HG03378 (cell line): ENCODE measurements at regions not wholly inside any gene's neighbourhood (a gene's known extent, or its start where the extent isn't known, plus 50 kb on each side); places are given as distances from the start of the nearest gene placed in this dataset.

Experiments used
- ATAC-seq: cut with Tn5 transposase; IDR thresholded peaks from one replicate; pipeline ENCODE4 v1.9.1; 2021; ENCODE audit warnings: mild to moderate bottlenecking, moderate library complexity; ENCODE audit not compliant: unreplicated experiment

DNA sequence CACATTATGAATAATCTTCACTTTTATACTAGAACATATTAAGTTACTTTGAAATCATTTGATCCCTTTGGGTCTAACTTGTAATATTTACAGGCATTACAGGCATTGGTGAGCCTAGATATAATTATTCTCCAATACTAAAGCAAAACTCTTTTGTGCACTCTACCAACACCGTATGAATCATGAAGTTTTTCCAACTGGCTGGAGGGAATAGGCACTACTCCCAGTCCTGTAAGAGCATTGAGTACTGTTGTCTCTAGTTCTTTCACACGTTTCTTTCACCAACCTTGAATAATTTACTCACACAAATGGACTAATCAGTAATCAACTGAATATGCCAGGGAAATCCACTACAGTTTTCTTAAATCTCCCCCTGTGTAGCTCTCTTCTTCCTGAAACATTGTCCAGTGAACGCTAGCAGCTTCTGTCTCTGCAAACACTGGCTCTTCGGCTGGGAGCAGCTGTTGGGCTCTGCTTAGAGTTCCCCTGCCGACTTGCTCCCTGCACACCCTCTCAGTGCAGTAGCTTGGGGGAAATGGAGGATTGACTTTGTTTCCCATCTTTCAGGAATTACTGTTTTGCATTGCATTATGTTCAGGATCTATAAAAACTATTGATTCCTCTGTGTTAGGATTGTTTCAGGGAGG, 476.7 kb downstream of the RFC3 start:
- ATAC-seq, result no peak

- no peak for ATAC-seq
These were observed 482.6 kb downstream of the RFC3 start for GRCh38 chr13:34300559-34300958.

DNA sequence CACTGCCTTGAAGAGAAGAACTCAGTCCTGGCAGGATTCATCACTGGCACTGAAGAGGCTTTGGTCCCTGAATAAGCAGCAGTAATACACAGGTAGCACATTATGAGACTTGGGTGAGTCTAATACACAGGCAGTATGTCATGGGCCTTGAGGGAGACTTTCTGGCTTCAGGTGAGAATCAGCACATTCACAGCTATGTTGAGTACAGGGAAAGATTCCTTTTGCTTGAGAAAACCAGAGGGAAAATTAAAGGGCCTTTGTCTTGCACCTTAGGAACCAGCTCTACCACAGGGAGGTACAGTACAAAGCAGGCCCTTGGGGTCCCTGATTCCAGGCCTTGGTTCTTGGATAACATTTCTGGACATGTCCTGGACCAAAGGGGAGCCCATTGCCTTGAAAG, 484.6 kb downstream of the RFC3 start:
- no peak for ATAC-seq

GRCh38 chr13:34303346-34303745, 485.4 kb downstream of the RFC3 start:
- no peak for ATAC-seq

DNA sequence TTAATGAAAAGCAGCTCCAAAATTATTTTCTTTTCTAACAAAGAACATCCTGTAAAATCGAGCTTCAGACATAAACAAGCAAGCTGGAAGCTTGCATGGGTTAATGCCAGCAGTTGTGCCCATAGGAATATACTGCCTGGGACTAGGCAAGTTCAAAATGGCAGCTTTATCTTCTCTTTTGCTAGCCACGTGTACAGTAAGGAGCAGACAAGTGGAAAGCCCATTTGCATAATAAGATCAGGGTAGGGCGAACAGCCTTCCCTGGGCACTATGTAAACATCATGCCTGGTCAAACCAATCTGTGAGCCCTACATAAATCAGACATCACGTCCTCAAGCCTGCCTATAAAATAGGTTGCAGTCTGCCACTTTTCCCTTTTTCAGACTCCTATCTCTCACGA, 489.7 kb downstream of the RFC3 start:
- no peak for ATAC-seq

DNA sequence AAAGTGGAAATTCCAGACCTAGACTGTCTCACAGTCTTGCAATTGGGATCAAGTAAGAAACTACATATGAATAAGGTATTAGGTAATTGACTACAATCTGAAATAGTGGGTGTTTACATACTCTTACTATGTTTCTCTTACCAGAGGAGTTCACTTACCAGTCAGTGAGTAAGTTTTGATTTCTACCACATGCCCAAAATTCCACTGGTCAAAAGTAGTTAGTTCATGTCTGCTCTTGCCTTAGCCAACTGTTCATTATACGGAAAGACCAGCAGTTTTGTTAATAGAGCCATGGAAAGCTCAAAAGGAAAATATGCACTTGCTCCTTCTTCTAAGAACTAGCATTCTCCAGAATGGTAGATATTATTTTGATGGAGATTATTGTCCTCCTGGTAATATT, 490.8 kb downstream of the RFC3 start:
- no peak for ATAC-seq

- ATAC-seq, result no peak
These were observed 492.6 kb downstream of the RFC3 start for GRCh38 chr13:34310539-34310938.

DNA sequence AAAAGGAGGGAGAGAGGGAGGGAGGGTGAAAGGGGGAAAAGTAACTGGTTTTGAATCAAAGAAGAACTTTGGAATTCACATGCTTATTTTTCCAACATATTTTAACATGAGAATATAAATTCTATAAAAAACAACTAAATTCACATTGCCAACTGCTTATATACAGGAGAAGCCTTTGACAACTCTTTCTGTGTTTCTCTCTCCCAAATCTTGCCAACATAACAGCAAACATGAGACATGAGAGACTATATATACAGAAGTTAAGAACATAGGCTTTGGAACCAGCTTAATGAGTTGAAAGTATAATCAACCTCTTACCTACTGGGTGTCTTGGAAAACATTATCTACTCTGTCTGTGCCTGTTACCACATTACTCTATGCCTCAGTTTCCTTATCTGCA, 493.3 kb downstream of the RFC3 start:
- no peak for ATAC-seq

DNA sequence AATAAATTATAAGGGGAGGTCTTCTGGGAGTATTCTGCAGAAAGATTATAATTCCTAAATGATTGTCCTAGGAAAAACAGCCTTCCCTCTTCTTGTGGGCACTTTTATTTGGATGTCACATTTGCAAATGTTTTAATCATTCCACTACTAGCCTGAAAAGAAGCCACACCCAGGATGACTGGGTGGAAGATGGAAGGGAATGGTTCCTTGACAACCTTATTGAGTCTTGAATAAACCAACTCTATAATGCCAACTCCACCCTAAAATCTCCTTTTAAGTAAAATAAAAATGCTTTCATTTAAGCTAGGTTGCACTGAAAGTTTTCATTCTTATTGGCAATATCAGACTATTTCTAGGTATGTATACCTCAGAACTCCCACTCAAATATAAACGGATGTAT, 494.6 kb downstream of the RFC3 start:
- ATAC-seq, result no peak

DNA sequence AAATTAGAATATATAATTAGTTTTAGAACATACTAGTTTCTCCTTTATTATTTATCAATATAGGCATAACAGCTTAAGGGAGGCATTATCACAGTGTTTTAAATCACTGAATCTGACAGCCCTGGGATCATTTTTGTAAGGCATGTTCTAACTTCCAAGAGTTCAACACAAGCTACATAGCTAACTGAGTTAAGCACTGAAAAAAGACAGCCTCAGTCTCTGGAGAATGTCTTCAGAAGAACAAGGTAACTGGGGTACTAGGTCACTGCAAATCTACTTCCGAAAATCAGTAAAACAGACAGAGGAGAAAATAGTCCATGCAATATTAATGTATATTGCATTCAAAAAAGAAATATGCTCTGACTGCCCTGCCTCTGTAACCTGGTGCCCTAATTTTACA, 502.1 kb downstream of the RFC3 start:
- ATAC-seq, result no peak

GRCh38 chr13:34322014-34322742, 504.2 kb downstream of the RFC3 start:
- ATAC-seq, result no peak

DNA sequence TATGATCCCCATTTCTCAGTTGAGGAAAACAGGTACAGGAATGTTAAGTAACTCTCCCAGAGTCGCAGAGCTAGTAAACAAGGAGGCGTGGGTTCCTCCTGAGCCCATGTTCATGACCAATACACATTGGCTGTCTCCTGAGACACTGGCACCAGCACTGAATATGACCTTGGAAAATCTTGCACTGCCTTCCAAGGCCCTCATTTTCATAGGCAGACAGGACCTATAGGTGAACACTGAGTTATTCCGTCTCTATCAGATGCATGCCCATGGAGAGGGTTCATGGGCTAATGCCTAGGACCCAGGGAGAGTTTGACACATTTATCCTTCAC, 504.8 kb downstream of the RFC3 start:
- ATAC-seq, result no peak

DNA sequence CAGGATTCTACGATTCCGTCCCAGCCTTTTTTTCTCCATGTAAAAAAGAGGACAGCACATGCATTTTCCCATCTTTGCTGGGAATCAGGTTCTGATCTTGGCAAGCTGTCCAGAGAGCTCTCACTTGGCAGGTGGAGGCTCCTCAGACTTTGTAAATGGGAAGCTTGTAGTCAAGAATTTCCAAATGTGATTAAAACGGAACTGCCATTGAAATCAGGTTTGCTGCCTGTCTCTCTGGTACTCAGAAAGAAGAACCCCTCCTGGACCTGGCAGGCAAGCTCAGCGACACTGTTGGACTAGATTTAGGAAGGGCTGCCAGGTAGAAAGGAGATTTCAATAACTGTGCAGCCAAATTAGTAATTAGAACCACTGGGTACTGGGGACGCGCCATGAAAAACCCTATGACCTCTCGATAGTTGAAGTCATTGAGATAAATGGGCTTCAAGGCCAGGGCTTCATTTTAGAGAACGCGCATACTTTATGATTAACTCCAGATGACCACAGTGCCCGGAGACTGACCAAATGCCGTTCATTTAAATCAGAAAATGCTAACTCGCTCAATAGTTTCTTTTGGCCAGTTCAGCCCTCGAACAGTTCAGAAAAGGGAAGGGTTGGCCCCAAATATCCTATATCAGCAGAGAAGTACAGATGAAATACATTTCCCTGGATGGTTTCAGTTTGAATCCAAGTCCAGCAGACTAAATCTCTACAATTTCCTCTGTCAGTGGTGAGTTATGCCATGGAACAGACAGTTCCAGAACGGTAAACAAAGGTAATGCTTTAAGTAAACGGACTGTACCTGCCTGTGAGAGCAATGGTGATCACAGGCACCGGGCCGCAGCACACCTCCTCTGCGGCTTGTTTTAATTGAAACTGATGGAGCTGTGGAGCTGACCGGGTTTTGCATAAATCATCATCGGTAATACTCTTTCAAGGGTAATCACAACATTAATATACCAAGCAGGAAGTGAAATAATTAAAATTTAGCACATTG, 517.4 kb downstream of the RFC3 start:
- ATAC-seq, result no peak

DNA sequence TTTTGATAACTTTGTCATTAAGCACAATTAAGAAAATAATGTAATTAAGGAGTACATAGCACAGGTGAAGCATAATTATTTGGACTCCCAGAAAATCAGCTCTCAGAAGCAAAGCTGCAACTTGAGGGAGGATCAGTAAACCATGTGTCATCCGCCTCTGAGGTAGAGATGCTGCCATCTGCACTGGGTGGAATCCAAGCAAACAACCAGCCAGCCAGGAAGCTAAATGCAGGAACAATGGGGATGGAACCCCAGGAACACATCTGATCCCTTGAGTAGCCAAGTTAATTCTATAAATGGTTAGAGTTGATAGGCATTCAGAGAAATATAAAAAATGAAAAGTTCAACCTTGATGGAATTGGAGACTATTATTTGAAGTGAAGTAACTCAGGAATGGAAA, 520.2 kb downstream of the RFC3 start:
- no peak for ATAC-seq

DNA sequence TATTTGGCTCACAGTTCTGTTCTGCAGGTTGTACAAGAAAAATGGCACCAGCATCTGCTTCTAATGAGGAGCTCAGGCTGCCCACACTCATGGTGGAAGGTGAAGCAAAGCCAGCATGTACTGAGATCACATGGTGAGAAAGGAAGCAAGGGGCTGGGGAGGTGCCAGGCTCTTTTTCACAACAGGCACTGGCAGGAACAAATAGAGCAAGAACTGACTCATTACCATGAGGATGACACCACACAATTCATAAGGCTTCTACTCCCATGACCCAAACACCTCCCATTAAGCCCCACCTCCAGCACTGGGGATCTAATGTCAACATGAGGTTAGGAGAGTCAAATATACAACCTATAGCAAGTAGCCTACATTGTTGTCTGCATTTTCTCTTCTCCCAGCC, 522.6 kb downstream of the RFC3 start:
- no peak for ATAC-seq

DNA sequence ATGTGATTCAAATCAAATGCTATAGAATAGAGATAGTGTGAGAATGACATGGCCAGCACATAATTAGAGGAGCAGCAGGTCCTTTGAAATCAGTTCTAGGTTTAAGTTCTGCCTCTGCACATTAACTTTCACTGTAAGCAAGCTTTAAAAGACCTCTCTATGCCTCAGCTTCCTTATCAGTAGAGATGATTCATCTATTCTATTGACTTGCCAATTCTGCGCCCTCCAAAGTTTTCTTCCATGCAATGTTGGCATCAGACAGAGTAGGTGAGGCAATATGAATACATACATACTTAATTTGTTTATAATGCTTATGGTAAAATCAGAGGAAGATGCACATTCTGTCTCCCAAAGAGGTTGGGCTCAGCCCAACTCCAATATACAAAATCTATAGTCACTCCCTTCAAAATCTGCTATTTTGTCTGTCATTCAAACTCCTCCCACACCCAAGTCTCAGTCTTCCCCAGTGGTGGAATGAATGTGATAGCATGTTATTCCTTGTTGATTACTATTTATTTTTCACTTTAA, 525.5 kb downstream of the RFC3 start:
- ATAC-seq, result no peak

DNA sequence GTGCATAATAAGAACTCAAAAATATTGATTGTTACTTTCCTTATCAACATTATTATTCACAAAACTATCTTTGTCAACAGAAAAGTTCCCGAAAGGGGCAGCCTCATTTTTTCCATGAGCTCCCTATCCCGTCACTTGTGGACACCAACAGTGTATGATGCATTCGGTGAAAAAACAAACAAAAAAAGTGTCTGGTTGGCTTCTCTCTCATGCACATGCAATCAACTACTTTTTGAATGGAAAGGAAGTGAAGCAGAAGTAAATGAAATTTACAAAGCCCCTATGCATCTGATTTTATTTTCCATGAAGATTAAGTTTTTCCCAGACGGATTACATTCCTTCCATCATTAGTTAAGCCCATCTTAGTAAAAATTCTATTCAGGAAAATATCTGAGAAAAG, 526.9 kb downstream of the RFC3 start:
- ATAC-seq, result no peak

DNA sequence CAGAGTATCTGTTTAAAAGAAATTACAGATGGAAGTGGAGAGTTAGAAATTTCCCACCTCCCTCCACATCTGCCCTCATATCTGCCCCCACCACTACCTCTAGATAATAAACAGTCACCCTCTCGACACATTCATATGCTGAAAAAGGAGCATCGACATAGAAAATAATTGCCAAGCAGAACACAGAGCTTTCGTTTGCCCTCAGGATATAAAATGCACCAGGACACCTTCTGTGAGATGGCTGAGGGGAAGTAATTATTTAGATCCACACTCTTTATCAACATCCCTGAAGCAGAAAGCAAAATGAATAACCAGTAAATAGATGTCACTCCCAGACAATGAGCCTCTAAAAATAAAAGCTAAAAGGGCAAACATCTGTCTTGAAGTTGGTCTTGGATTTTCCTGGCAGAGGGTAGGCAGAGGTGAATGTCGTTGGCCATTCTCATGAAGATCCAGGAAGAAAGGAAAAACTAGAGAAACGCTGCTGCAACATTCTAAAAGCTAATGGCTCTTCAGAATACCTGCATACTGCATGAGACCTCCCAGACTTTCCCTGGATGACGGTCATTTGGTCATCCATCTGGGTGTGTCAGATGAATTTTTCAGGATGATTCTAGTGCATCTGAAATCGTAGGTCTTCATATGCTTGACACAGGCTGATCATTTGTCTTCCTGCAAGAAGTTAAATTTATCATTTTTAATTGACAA, 527.5 kb downstream of the RFC3 start:
- ATAC-seq, result no peak

GRCh38 chr13:34346626-34347025, 528.7 kb downstream of the RFC3 start:
- ATAC-seq, result no peak

GRCh38 chr13:34347784-34348573, 530.0 kb downstream of the RFC3 start:
- no peak for ATAC-seq
